ENCODE measurements at regions not wholly inside any gene's neighbourhood (a gene's known extent, or its start where the extent isn't known, plus 50 kb on each side); places are given as distances from the start of the nearest gene placed in this dataset.
A peak's percentile ranks its signal among the peaks of the same experiment; 100 is the strongest.
"Not testable (repeated sequence)": the region's sequence is repeated elsewhere in the genome, so short reads cannot be mapped to it uniquely, and the experiment has no call there.

DNA sequence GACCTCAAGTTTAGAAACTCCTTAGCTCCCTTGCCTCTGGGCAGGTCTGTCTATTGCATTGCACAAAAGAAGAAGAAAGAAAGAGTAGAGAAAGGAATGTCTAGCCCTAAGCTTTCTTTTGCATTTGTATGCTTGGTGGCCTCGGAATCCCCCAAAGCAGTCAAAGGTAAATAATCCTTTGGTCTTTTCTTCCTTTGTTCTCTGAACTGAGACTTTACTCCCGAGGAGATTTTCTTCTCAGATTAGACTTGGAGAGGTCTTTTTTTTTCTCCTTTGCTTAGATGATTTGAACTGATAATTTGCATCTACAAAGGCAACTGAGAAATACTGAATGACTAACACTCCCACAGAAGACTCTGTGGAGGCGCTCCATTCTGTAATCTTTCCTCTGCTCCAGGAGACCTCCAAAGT, 93.2 kb downstream of the AKR1D1 start:
- no peak overlapping the region for H3K4me3 Mint-ChIP-seq
- ChIA-PET CTCF (interaction anchor here (0.6 to 0.9 kb wide), 2 partner anchors 80 to 569 kb away, joined by 3 to 4 read pairs; no protein-coding TSS in a partner anchor), POLR2A (no interaction called here)
- peaks cover 8% of the 10 kb centered on the region for H3K36me3 Mint-ChIP-seq (ENCODE audit: low read depth)
- DNase-seq, result no peak
- peaks cover 51% of the 10 kb centered on the region for H3K4me1 Mint-ChIP-seq
- peaks cover 23% of the 10 kb centered on the region for H3K27me3 Mint-ChIP-seq
- peaks cover 12% of the 10 kb centered on the region for H3K9me3 Mint-ChIP-seq
- H3K27ac Mint-ChIP-seq, result no peak overlapping the region

DNA sequence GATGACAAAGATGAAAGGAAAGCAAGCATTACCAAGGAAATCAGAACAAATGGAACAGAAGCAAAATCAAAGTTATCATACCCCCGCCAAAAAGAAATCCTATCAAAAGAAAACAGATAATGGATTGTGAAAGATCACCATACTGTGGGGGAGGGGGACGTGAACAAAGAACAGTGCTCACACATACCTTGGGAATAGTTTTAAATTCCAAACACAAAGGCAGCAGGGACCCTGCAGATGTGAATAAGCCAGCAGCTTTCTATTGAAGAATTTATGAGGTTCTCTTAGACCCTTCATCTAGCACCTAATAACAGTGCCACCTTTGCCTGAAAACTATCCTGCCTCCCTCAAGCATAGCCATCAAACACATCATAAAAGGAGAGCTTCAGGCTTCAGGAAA, 94.0 kb downstream of the AKR1D1 start:
- H3K4me1 Mint-ChIP-seq, result peaks cover 51% of the 10 kb centered on the region
- no peak overlapping the region for H3K27ac Mint-ChIP-seq
- CTCF ChIA-PET, result interaction anchor here (0.8 kb wide), 1 partner anchor 12 kb away, joined by 3 read pairs; no protein-coding TSS in a partner anchor
- H3K4me3 Mint-ChIP-seq, result no peak overlapping the region
- H3K9me3 Mint-ChIP-seq, result peaks cover 6% of the 10 kb centered on the region
- POLR2A ChIA-PET, result no interaction called here
- peaks cover 26% of the 10 kb centered on the region for H3K27me3 Mint-ChIP-seq
- peaks cover 3% of the 10 kb centered on the region for H3K36me3 Mint-ChIP-seq (ENCODE audit: low read depth)
- DNase-seq, result no peak

DNA sequence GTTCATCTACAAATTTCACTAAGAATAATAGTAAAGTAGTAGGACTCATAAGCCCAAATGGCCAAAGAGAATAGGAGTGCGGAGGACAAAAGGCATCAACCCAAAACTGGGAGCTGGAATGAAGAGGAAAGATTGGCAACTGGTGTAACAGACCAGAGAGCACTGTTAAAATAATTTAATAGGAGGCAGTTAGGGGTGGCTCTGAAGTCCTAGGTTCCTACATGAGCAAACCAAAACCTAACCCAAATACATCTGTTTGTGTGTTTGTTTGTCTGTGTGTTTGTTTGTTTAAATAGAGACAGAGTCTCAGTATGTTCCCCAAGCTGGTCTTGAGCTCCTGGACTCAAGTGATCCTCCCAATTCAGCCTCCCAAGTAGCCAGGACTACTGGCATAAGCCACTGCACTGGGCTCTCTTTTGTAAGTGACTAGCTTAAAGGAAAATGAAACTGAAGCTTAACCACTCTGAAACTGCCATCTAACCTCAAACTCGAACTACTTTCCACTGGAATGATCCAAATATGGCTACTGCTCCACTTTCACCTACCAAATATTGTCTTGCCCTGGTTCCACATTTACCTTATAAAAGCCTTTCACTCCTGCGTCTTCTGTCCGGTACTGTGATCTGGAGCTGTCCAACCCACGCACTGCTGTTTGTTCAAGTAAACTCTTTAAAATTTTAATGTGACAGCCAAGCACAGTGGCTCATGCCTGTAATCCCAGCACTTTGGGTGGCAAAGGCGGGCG, 94.9 kb downstream of the AKR1D1 start:
- peaks cover 51% of the 10 kb centered on the region for H3K4me1 Mint-ChIP-seq
- H3K36me3 Mint-ChIP-seq (ENCODE audit: low read depth), result peaks cover 1% of the 10 kb centered on the region
- H3K9me3 Mint-ChIP-seq, result peaks cover 6% of the 10 kb centered on the region
- H3K27me3 Mint-ChIP-seq, result peaks cover 26% of the 10 kb centered on the region
- DNase-seq, result peak; percentile 19
- ChIA-PET POLR2A (no interaction called here), CTCF (interaction anchor here (0.8 to 1.3 kb wide), 2 partner anchors 10 to 13 kb away, joined by 3 read pairs; no protein-coding TSS in a partner anchor)
- peak overlapping the region; percentile 20 for H3K4me3 Mint-ChIP-seq
- peak overlapping the region; percentile 48 for H3K27ac Mint-ChIP-seq

DNA sequence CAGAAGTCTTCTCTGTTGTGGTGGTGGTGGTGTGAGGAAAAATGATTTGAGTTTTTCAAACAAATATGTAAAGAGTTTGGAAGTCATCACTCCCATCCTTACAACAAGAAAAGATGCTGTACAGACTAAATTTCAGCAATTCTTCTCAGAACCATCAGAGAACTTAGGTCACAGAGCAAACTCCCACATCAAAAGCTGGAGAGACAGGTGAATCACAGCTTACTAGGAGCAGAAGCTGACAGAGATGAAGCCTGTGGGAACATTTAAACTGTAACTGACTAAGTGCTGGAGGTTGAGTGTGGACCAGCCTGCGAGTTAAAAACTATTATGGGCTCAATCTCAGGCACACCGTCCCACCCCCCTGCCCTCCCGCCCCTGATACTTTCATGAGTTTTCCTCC, 97.3 kb downstream of the AKR1D1 start:
- ChIA-PET CTCF (no interaction called here), POLR2A (no interaction called here)
- DNase-seq, result no peak
- H3K36me3 Mint-ChIP-seq (ENCODE audit: low read depth), result peaks cover 1% of the 10 kb centered on the region
- no peak overlapping the region for H3K27ac Mint-ChIP-seq
- H3K9me3 Mint-ChIP-seq, result peaks cover 6% of the 10 kb centered on the region
- peaks cover 47% of the 10 kb centered on the region for H3K4me1 Mint-ChIP-seq
- no peak overlapping the region for H3K4me3 Mint-ChIP-seq
- H3K27me3 Mint-ChIP-seq, result peaks cover 26% of the 10 kb centered on the region

DNA sequence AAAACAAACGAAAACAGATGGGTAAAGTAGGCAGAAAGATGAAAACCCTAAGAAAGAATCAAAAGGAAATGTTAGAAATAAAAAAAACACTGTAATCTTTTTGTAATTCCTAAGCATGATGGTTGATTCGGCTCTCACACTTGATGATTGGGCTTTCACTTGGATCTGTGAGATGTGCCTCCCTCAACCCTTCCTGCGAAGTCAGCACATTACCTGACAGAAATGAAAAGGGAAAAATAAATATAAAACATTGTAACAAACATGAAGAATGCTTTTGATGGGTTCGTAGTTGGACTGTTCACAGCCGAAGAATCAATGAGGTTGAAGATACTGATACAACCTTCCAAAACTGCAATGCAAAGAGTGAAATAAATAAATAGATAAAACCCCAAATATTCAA, 99.8 kb downstream of the AKR1D1 start:
- no peak for DNase-seq
- Mint-ChIP-seq H3K36me3 (ENCODE audit: low read depth) (peaks cover 1% of the 10 kb centered on the region), H3K4me3 (no peak overlapping the region), H3K9me3 (peaks cover 6% of the 10 kb centered on the region), H3K4me1 (peaks cover 25% of the 10 kb centered on the region), H3K27me3 (peaks cover 15% of the 10 kb centered on the region), H3K27ac (no peak overlapping the region)
- CTCF ChIA-PET, result no interaction called here
- POLR2A ChIA-PET, result no interaction called here

DNA sequence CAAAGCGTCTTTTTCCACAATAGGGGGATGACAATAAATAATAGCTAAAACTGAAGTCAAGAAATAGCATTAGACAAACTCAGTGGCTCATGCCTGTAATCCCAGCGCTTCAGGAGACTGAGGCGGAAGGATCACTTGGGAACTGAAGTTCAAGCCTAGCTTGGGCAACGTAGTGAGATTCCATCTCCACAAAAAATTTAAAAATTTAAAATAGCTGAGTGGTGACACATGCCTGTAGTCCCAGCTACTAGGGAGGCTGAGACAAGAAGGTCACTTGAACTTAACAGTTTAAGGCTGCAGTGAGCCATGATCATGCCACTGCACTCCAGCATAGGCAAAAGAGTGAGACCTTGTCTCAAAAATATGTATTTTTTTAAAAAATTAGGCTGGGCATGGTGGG, 107.9 kb downstream of the AKR1D1 start:
- peaks cover 1% of the 10 kb centered on the region for H3K36me3 Mint-ChIP-seq (ENCODE audit: low read depth)
- POLR2A ChIA-PET, result no interaction called here
- CTCF ChIA-PET, result interaction anchor here (0.5 kb wide), 1 partner anchor 237 kb away, joined by 3 read pairs; no protein-coding TSS in a partner anchor

DNA sequence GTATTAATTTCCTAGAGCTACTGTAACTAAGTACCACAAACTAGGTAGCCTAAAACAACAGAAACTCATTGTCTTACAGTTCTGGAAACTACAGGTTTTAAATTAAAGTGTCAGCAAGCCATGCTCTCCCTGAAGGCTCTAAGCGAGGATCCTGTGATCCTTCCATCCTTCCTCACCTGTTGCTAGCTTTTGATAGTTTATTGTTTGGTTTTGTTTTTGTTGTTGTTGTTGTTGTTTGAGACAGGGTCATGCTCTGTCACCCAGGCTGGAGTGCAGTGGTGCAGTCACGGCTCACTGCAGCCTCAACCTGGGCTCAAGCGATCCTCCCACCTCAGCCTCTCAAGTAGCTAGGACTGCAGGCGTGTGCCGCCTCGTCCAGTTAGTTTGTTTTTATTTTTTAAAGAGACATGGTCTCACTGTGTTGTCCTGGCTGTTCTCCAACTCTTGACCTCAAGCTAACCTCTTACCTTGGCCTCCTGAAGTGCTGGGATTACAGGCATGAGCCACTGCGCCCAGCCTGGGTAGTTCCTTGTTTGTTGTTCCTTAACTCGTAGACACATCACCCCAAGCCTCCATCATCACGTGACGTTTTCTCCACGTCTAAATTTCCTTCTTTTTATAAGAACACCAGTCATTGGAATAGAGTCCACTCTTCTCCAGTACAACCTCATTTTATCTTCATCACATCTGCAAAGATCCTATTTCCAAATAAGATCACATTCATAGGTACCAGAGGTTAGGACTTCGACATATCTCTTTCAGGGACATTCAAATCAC, 109.1 kb downstream of the AKR1D1 start:
- Mint-ChIP-seq H3K36me3 (ENCODE audit: low read depth) (peaks cover 1% of the 10 kb centered on the region), H3K4me1 (no peaks in the 10 kb centered on the region), H3K27ac (no peak overlapping the region), H3K9me3 (peaks cover 3% of the 10 kb centered on the region), H3K4me3 (no peak overlapping the region), H3K27me3 (peaks cover 10% of the 10 kb centered on the region)
- ChIA-PET POLR2A (no interaction called here), CTCF (no interaction called here)
- no peak for DNase-seq

More for the DNA sequence above, 107.9 kb downstream of the AKR1D1 start:
- Mint-ChIP-seq H3K27ac (no peak overlapping the region), H3K27me3 (peaks cover 10% of the 10 kb centered on the region), H3K9me3 (peaks cover 3% of the 10 kb centered on the region), H3K4me3 (no peak overlapping the region), H3K4me1 (no peaks in the 10 kb centered on the region)
- no peak for DNase-seq

DNA sequence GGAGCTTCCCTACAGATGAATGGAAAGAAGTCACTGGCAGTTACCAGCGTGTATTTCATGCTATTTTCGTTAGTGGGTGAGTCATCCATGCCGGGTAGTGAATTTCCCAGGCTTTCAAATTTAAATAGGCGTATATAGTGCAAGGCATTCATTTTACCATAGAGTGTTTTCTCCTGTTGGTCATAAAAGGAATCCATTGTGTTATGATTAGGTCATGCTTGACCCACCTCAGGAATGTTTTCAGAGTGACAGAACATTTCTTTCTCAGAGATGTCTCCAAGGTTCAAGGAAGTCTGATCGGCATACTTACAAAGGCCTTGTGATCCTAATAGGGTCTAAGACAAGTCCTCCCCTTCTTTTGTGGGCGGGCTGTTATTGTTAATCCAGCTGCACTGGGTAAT, 110.7 kb downstream of the AKR1D1 start:
- H3K4me3 Mint-ChIP-seq, result no peak overlapping the region
- H3K9me3 Mint-ChIP-seq, result peaks cover 3% of the 10 kb centered on the region
- ChIA-PET CTCF (no interaction called here), POLR2A (no interaction called here)
- H3K36me3 Mint-ChIP-seq (ENCODE audit: low read depth), result peaks cover 1% of the 10 kb centered on the region
- no peak overlapping the region for H3K27ac Mint-ChIP-seq
- DNase-seq, result no peak
- H3K27me3 Mint-ChIP-seq, result peaks cover 6% of the 10 kb centered on the region
- no peaks in the 10 kb centered on the region for H3K4me1 Mint-ChIP-seq

DNA sequence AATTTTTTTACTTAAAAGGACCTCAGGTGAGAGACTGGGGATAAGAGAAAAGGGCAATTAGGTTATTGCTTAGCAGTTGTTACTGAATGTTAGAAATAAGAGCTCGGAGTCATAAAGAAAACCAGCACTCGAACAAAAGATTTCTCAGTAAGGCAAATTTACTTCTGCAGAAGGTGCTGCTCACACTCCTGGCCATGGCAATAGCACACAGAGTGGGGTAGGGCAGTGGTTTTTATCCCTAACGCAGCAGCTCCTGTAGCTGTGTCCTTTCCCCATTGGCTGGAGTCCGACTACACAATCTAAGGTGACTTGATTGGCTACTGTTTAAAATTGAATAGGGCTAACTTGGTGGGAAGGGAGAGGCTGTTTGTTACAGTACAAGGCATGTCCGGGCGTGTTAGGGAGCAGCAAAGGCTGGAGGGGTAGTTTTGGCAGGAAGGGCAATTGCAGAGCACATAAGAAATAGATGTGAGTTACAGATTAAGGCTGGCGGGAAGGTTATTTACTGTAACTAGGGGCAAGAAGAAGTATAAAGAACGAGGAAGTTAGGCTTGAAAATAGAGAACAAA, 112.1 kb downstream of the AKR1D1 start:
- DNase-seq, result no peak
- Mint-ChIP-seq H3K4me3 (no peak overlapping the region), H3K27me3 (no peaks in the 10 kb centered on the region), H3K36me3 (ENCODE audit: low read depth) (peaks cover 1% of the 10 kb centered on the region), H3K9me3 (peaks cover 3% of the 10 kb centered on the region), H3K27ac (no peak overlapping the region), H3K4me1 (no peaks in the 10 kb centered on the region)
- POLR2A ChIA-PET, result no interaction called here
- CTCF ChIA-PET, result interaction anchor here (1.0 kb wide), 1 partner anchor 9 kb away, joined by 3 read pairs; no protein-coding TSS in a partner anchor

DNA sequence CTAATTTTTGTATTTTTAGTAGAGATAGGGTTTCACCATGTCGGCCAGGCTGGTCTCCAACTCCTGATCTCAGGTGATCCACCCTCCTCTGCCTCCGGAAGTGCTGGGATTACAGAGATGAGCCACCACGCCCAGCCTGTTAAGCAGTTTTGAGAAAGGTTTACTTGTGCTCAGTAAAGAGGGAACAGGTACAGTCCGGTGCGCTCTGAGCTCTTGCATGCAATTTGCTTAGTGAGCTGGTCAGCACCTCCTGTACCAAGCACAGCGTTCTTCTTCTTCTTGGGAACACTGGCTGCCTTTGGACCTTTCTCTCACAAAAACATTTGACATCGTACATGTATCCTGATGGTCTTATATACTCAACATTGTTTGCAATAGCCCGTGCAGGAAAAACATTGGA, 118.3 kb downstream of the AKR1D1 start:
- no peaks in the 10 kb centered on the region for H3K36me3 Mint-ChIP-seq (ENCODE audit: low read depth)
- CTCF ChIA-PET, result no interaction called here
- DNase-seq, result no peak
- no peaks in the 10 kb centered on the region for H3K4me1 Mint-ChIP-seq
- no peak overlapping the region for H3K4me3 Mint-ChIP-seq
- H3K27ac Mint-ChIP-seq, result no peak overlapping the region
- POLR2A ChIA-PET, result no interaction called here
- no peaks in the 10 kb centered on the region for H3K9me3 Mint-ChIP-seq
- H3K27me3 Mint-ChIP-seq, result peaks cover 2% of the 10 kb centered on the region

DNA sequence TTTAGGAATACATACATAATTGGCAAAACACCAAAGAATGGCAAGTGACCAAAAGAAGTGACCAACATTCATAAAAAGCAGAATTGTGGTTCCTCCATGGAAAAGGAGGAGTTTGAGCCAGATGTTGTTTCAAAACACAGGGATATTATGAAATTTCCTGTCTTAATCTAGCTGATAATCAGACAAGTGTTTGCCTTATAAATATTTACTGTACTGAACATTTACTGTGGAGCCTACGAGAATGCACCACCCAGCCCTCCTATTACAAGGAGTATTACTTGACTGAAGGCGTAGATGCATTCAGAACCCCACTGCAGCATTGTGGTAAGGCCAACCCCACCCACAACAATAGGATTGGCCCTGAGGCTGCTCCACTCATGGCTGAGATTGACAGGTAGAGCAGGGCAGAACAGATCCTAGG, 118.9 kb downstream of the AKR1D1 start:
- CTCF ChIA-PET, result no interaction called here
- peaks cover 2% of the 10 kb centered on the region for H3K27me3 Mint-ChIP-seq

DNA sequence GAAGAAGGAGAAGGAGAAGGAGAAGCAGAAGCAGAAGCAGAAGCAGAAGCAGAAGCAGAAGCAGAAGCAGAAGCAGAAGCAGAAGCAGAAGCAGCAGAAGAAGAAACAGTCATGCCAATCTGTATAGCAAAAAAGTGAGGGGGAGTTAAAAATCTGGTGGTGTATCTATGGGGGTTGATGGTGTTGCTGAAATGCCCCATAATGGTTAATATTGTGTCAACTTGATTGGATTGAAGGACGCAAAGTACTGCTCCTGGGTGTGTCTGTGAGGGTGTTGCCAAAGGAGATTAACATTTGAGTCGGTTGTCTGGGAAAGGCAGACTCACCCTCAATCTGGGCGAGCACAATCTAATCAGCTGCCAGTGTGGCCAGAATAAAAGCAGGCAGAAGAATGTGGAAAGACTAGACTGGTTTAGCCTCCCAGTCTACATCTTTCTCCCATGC, 120.3 kb downstream of the AKR1D1 start:
- CTCF ChIA-PET; H3K4me3 Mint-ChIP-seq; H3K9me3 Mint-ChIP-seq; H3K27ac Mint-ChIP-seq; DNase-seq; POLR2A ChIA-PET; H3K4me1 Mint-ChIP-seq; H3K27me3 Mint-ChIP-seq; H3K36me3 Mint-ChIP-seq (ENCODE audit: low read depth): not testable (repeated sequence)

More for the DNA sequence above, 118.9 kb downstream of the AKR1D1 start:
- H3K4me3 Mint-ChIP-seq, result no peak overlapping the region
- POLR2A ChIA-PET, result no interaction called here
- no peaks in the 10 kb centered on the region for H3K36me3 Mint-ChIP-seq (ENCODE audit: low read depth)
- no peaks in the 10 kb centered on the region for H3K4me1 Mint-ChIP-seq
- DNase-seq, result no peak
- H3K27ac Mint-ChIP-seq, result no peak overlapping the region
- no peaks in the 10 kb centered on the region for H3K9me3 Mint-ChIP-seq

Measured in activated CD4-positive, alpha-beta T cell treated with anti-CD3 and anti-CD28 coated beads, Interleukin-2, amount 10 ng/mL, durations not matched to agents 7 days and 5 days (primary cell).